ENCODE measurements at regions not wholly inside any gene's neighbourhood (a gene's known extent, or its start where the extent isn't known, plus 50 kb on each side); places are given as distances from the start of the nearest gene placed in this dataset.
"Not testable (repeated sequence)": the region's sequence is repeated elsewhere in the genome, so short reads cannot be mapped to it uniquely, and the experiment has no call there.

DNA sequence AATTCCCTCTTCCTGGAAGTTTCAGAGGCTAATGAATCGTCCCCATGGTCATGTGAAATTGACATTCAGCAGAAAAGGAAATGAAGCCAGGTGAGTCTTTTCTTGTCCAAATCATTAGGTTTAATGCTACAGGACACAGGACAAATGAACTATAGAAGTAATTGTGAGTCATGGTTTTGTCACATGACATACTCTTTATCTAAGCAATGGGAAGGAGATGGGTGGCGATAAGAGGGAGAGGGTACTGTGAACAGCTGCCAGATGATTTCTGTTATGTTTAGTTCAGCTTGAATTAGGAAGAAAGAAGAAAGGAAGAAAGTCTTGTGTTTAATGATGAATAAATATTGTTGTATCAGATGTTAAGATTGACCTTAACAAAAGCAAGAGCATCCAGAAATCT lies 515.4 kb upstream of the ZNF717 start:
- H3K27me3 ChIP-seq = no peaks in the 10 kb centered on the region
- peaks cover 0 to 43% (median 22%) of the 10 kb centered on the region in 11 experiments; a peak in 17 of 22 replicates for H3K9me3 ChIP-seq (replicated peaks in 1 of 11)
- no peak overlapping the region for H3K9ac ChIP-seq
- H3K27ac ChIP-seq = no peak overlapping the region
- peaks cover 0 to 8% (median 0%) of the 10 kb centered on the region in 10 experiments; a peak in 2 of 20 replicates for H3K4me1 ChIP-seq
- no peaks in the 10 kb centered on the region for H3K36me3 ChIP-seq
- no peak overlapping the region for H3K4me3 ChIP-seq
- TF ChIP-seq Cebpa-rat (IDR thresholded peaks at IDR 0.05) = no peak
- H3K4me2 ChIP-seq = no peak overlapping the region
- no peaks in the 10 kb centered on the region for H4K20me1 ChIP-seq

DNA sequence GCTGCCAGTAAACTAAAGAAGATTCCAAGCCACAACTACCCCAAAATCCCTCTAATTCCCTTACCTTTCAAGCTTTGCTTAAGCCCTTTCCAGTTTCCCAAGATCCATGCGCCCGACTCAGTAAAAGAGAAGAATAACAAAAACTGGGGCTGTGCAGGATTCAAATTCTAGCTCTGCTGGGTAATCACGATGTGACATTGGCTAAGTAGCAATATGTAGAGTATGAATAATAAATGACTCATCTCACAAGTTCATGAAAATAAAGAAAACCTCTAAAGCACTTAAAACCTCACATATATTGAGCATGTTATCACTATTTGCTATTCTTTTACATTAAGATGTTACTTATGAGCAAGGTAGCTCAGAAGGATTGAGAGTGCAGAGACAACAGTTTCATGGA lies 522.2 kb upstream of the ZNF717 start:
- Histone ChIP-seq H3K27ac (no peak overlapping the region), H3K9me3 (replicated peaks in 1 of 11) (peaks cover 0 to 21% (median 9%) of the 10 kb centered on the region in 11 experiments; a peak in 10 of 22 replicates), H4K20me1 (no peaks in the 10 kb centered on the region), H3K4me3 (no peak overlapping the region), H3K27me3 (no peaks in the 10 kb centered on the region), H3K36me3 (no peaks in the 10 kb centered on the region), H3K4me2 (no peak overlapping the region), H3K9ac (no peak overlapping the region), H3K4me1 (no peaks in the 10 kb centered on the region)
- TF ChIP-seq Cebpa-rat (IDR thresholded peaks at IDR 0.05) = no peak

DNA sequence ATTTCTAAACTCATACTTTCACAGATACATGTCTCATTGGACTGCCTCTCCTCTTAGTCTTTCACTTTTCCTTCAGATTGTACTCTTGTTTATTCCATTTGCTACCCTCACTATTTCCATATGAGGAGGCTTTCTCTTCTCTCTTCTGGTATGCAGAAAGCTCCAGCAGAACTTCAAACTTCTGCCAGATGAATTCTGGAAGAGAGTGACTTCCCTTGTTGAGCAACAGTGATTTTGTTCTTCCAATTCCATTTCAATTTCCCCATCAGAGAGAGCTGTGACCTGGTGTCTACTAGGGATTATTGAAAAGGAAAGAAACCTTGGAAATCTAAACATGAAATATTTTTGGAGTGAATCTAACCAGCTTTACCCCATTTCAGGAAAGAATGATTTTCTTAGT lies 523.2 kb upstream of the ZNF717 start:
- H3K27me3 ChIP-seq = no peaks in the 10 kb centered on the region
- H3K9me3 ChIP-seq (replicated peaks in 1 of 11) = peaks cover 0 to 21% (median 9%) of the 10 kb centered on the region in 11 experiments; a peak in 10 of 22 replicates
- H3K4me2 ChIP-seq = no peak overlapping the region
- H3K27ac ChIP-seq = no peak overlapping the region
- H3K36me3 ChIP-seq = no peaks in the 10 kb centered on the region
- H4K20me1 ChIP-seq = no peaks in the 10 kb centered on the region
- H3K9ac ChIP-seq = no peak overlapping the region
- TF ChIP-seq Cebpa-rat (IDR thresholded peaks at IDR 0.05) = no peak
- H3K4me3 ChIP-seq = no peak overlapping the region
- H3K4me1 ChIP-seq = no peaks in the 10 kb centered on the region

DNA sequence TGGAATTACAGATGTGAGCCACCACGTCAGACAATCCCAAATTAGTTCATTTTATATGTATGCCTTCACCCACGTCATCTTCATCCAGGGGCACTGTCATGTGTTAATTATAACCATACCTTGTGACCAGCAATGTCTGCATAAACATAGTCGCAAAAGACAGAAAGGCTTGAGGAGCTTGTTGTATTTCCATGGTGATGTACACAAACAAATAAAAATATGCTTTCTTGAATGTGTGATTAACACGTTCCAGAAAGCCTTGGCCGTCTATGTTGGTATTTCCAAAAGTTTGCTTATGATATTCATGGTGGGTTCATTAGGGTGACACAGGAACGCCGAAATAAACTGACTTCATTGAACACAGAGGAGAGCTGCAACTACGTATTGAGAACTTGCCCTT lies 524.7 kb upstream of the ZNF717 start:
- Histone ChIP-seq H3K9me3 (replicated peaks in 1 of 11) (peaks cover 0 to 25% (median 17%) of the 10 kb centered on the region in 11 experiments; a peak in 15 of 22 replicates), H3K36me3 (0 out of 22 replicates have a peak, but pooled peaks cover 0 to 3% (median 0%) of the 10 kb centered on the region in 11 experiments), H3K27me3 (no peaks in the 10 kb centered on the region), H3K27ac (no peak overlapping the region), H3K4me2 (no peak overlapping the region), H4K20me1 (no peaks in the 10 kb centered on the region), H3K4me3 (no peak overlapping the region), H3K9ac (no peak overlapping the region), H3K4me1 (no peaks in the 10 kb centered on the region)
- no peak for TF ChIP-seq Cebpa-rat (IDR thresholded peaks at IDR 0.05)

DNA sequence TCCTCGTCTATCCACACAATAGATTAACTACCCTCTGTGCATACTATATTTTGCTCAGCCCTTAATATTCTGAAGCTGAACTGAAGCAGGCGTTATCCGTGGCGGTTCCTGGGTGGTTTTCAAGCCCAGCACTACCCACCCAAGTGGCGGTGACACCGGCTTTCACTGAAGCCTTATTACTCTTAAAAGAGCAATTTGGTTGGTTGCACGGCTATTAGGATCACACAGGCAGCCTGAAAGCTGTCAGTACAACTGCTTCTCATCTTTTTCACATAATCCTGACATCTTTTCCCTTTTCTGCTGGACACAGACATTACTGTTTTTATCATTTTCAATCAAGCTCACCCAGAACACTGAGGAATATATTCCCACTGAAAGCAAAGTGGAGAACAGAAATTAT lies 525.3 kb upstream of the ZNF717 start:
- no peaks in the 10 kb centered on the region for H3K27me3 ChIP-seq
- 0 out of 22 replicates have a peak, but pooled peaks cover 0 to 4% (median 0%) of the 10 kb centered on the region in 11 experiments for H3K36me3 ChIP-seq
- peaks cover under 1 to 31% (median 20%) of the 10 kb centered on the region in 11 experiments; a peak in 21 of 22 replicates for H3K9me3 ChIP-seq (replicated peaks in 1 of 11)
- H3K4me1 ChIP-seq = no peaks in the 10 kb centered on the region
- H3K9ac ChIP-seq = no peak overlapping the region; a peak in 1 of 22 replicates
- no peak for TF ChIP-seq Cebpa-rat (IDR thresholded peaks at IDR 0.05)
- H3K4me3 ChIP-seq = peak overlapping the region in 3 of 10 experiments; percentile 18 to 45 (median 41); a peak in 4 of 20 replicates
- H3K4me2 ChIP-seq = no peak overlapping the region
- H3K27ac ChIP-seq = no peak overlapping the region
- no peaks in the 10 kb centered on the region for H4K20me1 ChIP-seq

DNA sequence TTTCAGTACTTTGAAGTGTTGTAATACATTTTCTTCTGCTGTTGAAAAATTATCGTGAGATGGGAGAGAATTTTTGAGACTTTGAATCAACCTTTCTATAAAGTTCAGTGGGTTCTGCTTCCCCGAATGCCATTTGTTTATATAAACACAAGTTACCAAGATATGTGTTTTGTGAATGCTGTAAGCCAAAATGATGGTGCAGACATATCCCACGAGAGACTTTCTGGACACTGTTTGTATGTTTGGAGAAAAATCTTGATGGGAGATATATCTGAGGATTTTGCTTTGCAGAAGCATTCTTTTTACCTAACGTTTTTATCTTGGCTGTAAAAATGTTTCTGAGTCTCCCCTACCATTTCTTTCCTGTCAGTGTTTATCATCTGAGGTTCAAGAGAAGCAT lies 526.6 kb upstream of the ZNF717 start:
- no peaks in the 10 kb centered on the region for H3K27me3 ChIP-seq
- no peaks in the 10 kb centered on the region for H4K20me1 ChIP-seq
- H3K36me3 ChIP-seq = 0 out of 22 replicates have a peak, but pooled peaks cover 0 to 4% (median 0%) of the 10 kb centered on the region in 11 experiments
- peaks cover 9 to 42% (median 29%) of the 10 kb centered on the region in 11 experiments; a peak in 21 of 22 replicates for H3K9me3 ChIP-seq (replicated peaks in 1 of 11)
- H3K4me1 ChIP-seq = no peaks in the 10 kb centered on the region
- H3K27ac ChIP-seq = no peak overlapping the region
- H3K9ac ChIP-seq = no peak overlapping the region
- TF ChIP-seq Cebpa-rat (IDR thresholded peaks at IDR 0.05) = no peak
- H3K4me2 ChIP-seq = no peak overlapping the region
- peak overlapping the region in 2 of 10 experiments; percentile 41 to 45; a peak in 3 of 20 replicates for H3K4me3 ChIP-seq

DNA sequence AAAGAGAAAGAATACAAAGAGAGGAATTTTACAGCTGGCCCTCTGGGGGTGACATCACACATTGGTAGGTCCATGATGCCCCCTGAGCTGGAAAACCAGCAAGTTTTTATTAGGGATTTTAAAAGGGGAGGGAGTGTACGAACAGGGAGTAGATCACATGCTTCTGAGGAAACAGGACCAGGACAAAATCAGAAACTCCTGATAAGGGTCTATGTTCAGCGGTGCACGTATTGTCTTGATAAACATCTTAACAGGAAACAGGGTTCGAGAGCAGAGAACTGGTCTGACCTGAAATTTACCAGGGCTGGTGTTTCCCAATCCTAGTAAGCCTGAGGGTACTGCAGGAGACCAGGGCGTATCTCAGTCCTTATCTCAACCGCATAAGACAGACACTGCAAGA lies 530.6 kb upstream of the ZNF717 start:
- H3K27ac ChIP-seq, H3K4me3 ChIP-seq, H4K20me1 ChIP-seq, H3K9ac ChIP-seq, H3K27me3 ChIP-seq, H3K4me2 ChIP-seq, H3K4me1 ChIP-seq, H3K36me3 ChIP-seq: not testable (repeated sequence)
- H3K9me3 ChIP-seq (replicated peaks in 1 of 11) = peaks cover 9 to 55% (median 30%) of the 10 kb centered on the region in 11 experiments; a peak in 21 of 22 replicates

DNA sequence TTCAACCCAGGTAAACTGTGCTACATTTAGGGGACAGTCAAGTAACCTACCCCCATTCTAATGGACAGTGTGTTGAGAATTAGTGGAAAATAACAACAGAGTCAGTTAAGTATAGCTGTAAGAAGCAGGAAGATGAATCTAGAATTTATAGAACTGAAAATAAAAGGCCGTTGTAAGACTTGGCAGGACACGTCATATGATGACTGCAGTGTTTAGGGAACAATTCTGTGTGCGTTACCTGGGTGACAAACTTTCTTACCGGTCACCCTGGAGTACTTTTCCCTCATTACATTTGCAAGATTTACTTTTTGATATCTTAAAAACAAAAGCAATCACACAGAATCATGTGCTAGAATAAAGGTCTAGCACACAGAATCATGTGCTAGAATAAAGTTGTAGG lies 536.3 kb upstream of the ZNF717 start:
- TF ChIP-seq Cebpa-rat (IDR thresholded peaks at IDR 0.05) = no peak
- no peak overlapping the region for H3K27ac ChIP-seq
- H3K4me2 ChIP-seq = no peak overlapping the region
- H3K9me3 ChIP-seq (replicated peaks in 1 of 11) = peaks cover 0 to 36% (median 18%) of the 10 kb centered on the region in 11 experiments; a peak in 18 of 22 replicates
- peaks cover 0 to 10% (median 0%) of the 10 kb centered on the region in 10 experiments; a peak in 4 of 20 replicates for H3K4me1 ChIP-seq
- no peak overlapping the region for H3K4me3 ChIP-seq
- H3K27me3 ChIP-seq = no peaks in the 10 kb centered on the region
- H3K9ac ChIP-seq = no peak overlapping the region
- H4K20me1 ChIP-seq = no peaks in the 10 kb centered on the region
- H3K36me3 ChIP-seq = no peaks in the 10 kb centered on the region

GRCh38 chr3:76324101-76324500 lies 538.8 kb upstream of the ZNF717 start:
- no peak overlapping the region for H3K9ac ChIP-seq
- H3K4me1 ChIP-seq = peaks cover 0 to 10% (median 0%) of the 10 kb centered on the region in 10 experiments; a peak in 4 of 20 replicates
- H3K27ac ChIP-seq = no peak overlapping the region
- no peaks in the 10 kb centered on the region for H3K27me3 ChIP-seq
- H3K9me3 ChIP-seq (replicated peaks in 1 of 11) = peaks cover 3 to 36% (median 26%) of the 10 kb centered on the region in 11 experiments; a peak in 20 of 22 replicates
- no peaks in the 10 kb centered on the region for H4K20me1 ChIP-seq
- peak overlapping the region in 5 of 11 experiments; percentile 10 to 25 (median 20); a peak in 6 of 22 replicates for H3K4me2 ChIP-seq
- no peak for TF ChIP-seq Cebpa-rat (IDR thresholded peaks at IDR 0.05)
- H3K36me3 ChIP-seq = 0 out of 22 replicates have a peak, but pooled peaks cover 0 to 3% (median 0%) of the 10 kb centered on the region in 11 experiments
- H3K4me3 ChIP-seq = no peak overlapping the region

- Histone ChIP-seq H3K9me3 (replicated peaks in 1 of 11) (peaks cover 14 to 59% (median 39%) of the 10 kb centered on the region in 11 experiments; a peak in 21 of 22 replicates), H3K27me3 (no peaks in the 10 kb centered on the region), H3K9ac (no peak overlapping the region), H3K4me1 (no peaks in the 10 kb centered on the region), H3K4me3 (no peak overlapping the region), H4K20me1 (no peaks in the 10 kb centered on the region), H3K4me2 (no peak overlapping the region), H3K36me3 (peaks cover 0 to 9% (median 0%) of the 10 kb centered on the region in 11 experiments; a peak in 2 of 22 replicates), H3K27ac (no peak overlapping the region)
- TF ChIP-seq Cebpa-rat (IDR thresholded peaks at IDR 0.05) = no peak
Measured at GRCh38 chr3:76345878-76346277, 560.5 kb upstream of the ZNF717 start.

Data from BLaER1 treated with 17β-estradiol and CSF1 and Interleukin-3, amounts not matched to agents 10 nM and 100 nM (cell line).